ENCODE measurements at regions not wholly inside any gene's neighbourhood (a gene's known extent, or its start where the extent isn't known, plus 50 kb on each side); places are given as distances from the start of the nearest gene placed in this dataset.

GRCh38 chr7:51881309-51881708 is 564.7 kb upstream of the COBL start:
- Histone ChIP-seq H3K79me2 (ENCODE audit: control insufficient read depth in 1 of 2, insufficient read depth in 2 of 2, low read length in 2 of 2) (no peaks in the 10 kb centered on the region), H3K14ac (ENCODE audit: insufficient read length) (no peak overlapping the region), H2BK120ac (replicated peaks; ENCODE audit: low read depth, low read length) (no peak overlapping the region), H3K4ac (replicated peaks; ENCODE audit: insufficient read length, low read depth, low read length) (no peak overlapping the region), H2BK20ac (ENCODE audit: low read length) (no peak overlapping the region), H3K56ac (replicated peaks; ENCODE audit: insufficient read length, low read depth, low read length) (no peak overlapping the region), H3K4me3 (ENCODE audit: extremely low read depth in 1 of 4, insufficient read depth in 2 of 4, low read depth in 3 of 4, low read length in 4 of 4) (no peak overlapping the region), H3K4me2 (ENCODE audit: insufficient read depth in 1 of 2, low read depth in 2 of 2, low read length in 2 of 2) (no peak overlapping the region), H3K9ac (replicated peaks in 1 of 4; ENCODE audit: extremely low read depth in 1 of 4, low read depth in 3 of 4, low read length in 3 of 4) (no peak overlapping the region), H3K9me3 (ENCODE audit: insufficient read depth in 2 of 2, low read depth in 1 of 2, low read length in 1 of 2) (no peaks in the 10 kb centered on the region), H2BK5ac (ENCODE audit: low read depth, low read length) (no peak overlapping the region), H4K5ac (ENCODE audit: insufficient read length, low read depth, low read length) (no peak overlapping the region), H3K36me3 (ENCODE audit: control insufficient read depth in 2 of 4, insufficient read depth in 4 of 4, low read length in 3 of 4) (no peaks in the 10 kb centered on the region), H3K27ac (ENCODE audit: low read depth, low read length) (no peak overlapping the region), H3K27me3 (replicated peaks in 1 of 4; ENCODE audit: control insufficient read depth in 3 of 4, extremely low read depth in 1 of 4, insufficient read depth in 3 of 4, low read length in 3 of 4) (no peaks in the 10 kb centered on the region), H2AK5ac (ENCODE audit: low read depth, low read length) (no peak overlapping the region), H3K23me2 (ENCODE audit: low read depth, low read length) (no peaks in the 10 kb centered on the region), H3K18ac (ENCODE audit: extremely low read depth, low read length) (no peak overlapping the region), H3K4me1 (replicated peaks in 1 of 4; ENCODE audit: control insufficient read depth in 3 of 4, insufficient read depth in 4 of 4, low read length in 3 of 4) (peaks cover 0 to 18% (median 7%) of the 10 kb centered on the region in 4 experiments; a peak in 3 of 7 replicates), H4K8ac (ENCODE audit: extremely low read depth, insufficient read depth, low read length) (no peak overlapping the region), H2BK15ac (ENCODE audit: low read length) (no peak overlapping the region), H2BK12ac (ENCODE audit: low read depth, low read length) (no peak overlapping the region), H3K23ac (ENCODE audit: insufficient read length) (no peak overlapping the region), H3K79me1 (ENCODE audit: low read depth, low read length) (no peaks in the 10 kb centered on the region), H4K20me1 (replicated peaks in 1 of 2; ENCODE audit: control insufficient read depth in 1 of 2, insufficient read depth in 2 of 2, low read length in 2 of 2) (no peaks in the 10 kb centered on the region), H2AFZ (ENCODE audit: low read length) (no peak overlapping the region), H4K91ac (replicated peaks; ENCODE audit: insufficient read length, low read length) (no peak overlapping the region)
- POLR2A ChIA-PET (ENCODE audit: partially characterized antibody): no interaction called here
- TF ChIP-seq FOSL1 (IDR thresholded peaks at IDR 0.05; ENCODE audit: insufficient read depth, low read depth, low read length) (no peak), CEBPB (IDR thresholded peaks at IDR 0.05; ENCODE audit: low read depth, low read length) (peak; percentile 62; the same call in 1 of the 2 replicates), RBBP5 (IDR thresholded peaks at IDR 0.05; ENCODE audit: borderline replicate concordance, low read depth, low read length) (no peak)
- CTCF ChIA-PET (ENCODE audit: partially characterized antibody): no interaction called here
- 46% methylated on average over 2 of the region's 2 CpGs; no CpG with 5 or more reads in 1 of the 2 experiments for WGBS, 2 experiments (ENCODE audit: extremely low coverage in 1 of 2, insufficient coverage in 1 of 2, insufficient read length in 1 of 2, insufficient replicate concordance in 2 of 2, low coverage in 1 of 2, low lambda C conversion rate in 2 of 2, missing lambda C conversion rate in 1 of 2)
- DNase-seq (ENCODE audit: low read depth in 1 of 2, low spot score in 2 of 2): no peak
- FAIRE-seq: no peak

All from H1 (cell line).